SK-N-SH (cell line): ENCODE measurements at regions not wholly inside any gene's neighbourhood (a gene's known extent, or its start where the extent isn't known, plus 50 kb on each side); places are given as distances from the start of the nearest gene placed in this dataset.

Experiments used
- CTCF ChIA-PET: fragments of 300-600, 350-600 bp; formaldehyde crosslinking; extraction: SDS; loops from one replicate; lab custom pipeline; 2021; lab: Yijun Ruan, JAX
- POLR2A ChIA-PET: fragments of 350-600 bp; sonication (Branson Sonifier 250); formaldehyde crosslinking; extraction: SDS; loops from one replicate; lab custom pipeline; 2020; ENCODE audit warnings: antibody characterized with exemption, inconsistent platforms; lab: Yijun Ruan, JAX
- DNase-seq: peaks from one replicate; pipeline ENCODE4 v3.0.0; 2012
- H2AFZ ChIP-seq: fragments of 200-600 bp; sonication (generic); 2 replicates; pipeline ENCODE4 v1.8.1; 2016; ENCODE audit warnings: antibody characterized with exemption, mild to moderate bottlenecking, low read depth
- H3F3A ChIP-seq: fragments of 200-600 bp; sonication (generic); replicated peaks from 2 replicates; pipeline ENCODE3; 2016; ENCODE audit warnings: antibody characterized with exemption, mild to moderate bottlenecking; ENCODE audit not compliant: insufficient read depth
- H3K27ac ChIP-seq, 2 experiments: fragments of 200-500 bp in 1 of 2; fragments of 200-600 bp in 1 of 2; sonication (Bioruptor generic) in 1 of 2; sonication (generic), shearing (Covaris generic) in 1 of 2; 2 replicates each; pipeline versions ENCODE4 v1.5.1 to v1.6.1; 2014 to 2016; ENCODE audit warnings: low read depth in 2 of 2, inconsistent platforms in 1 of 2, low read length in 1 of 2, mild to moderate bottlenecking in 1 of 2, mixed read lengths in 1 of 2
- H3K27me3 ChIP-seq: fragments of 200-600 bp; sonication (generic), shearing (Covaris generic); 2 replicates; pipeline ENCODE4 v1.6.1; 2016; ENCODE audit warnings: mixed run types; ENCODE audit not compliant: insufficient read depth
- H3K36me3 ChIP-seq, 2 experiments: fragments of 200-500 bp in 1 of 2; fragments of 200-600 bp in 1 of 2; sonication (Bioruptor generic) in 1 of 2; sonication (generic) in 1 of 2; replicated peaks in 1 of 2; 2 replicates each; pipeline versions ENCODE3 to v1.5.1; 2014 to 2016; ENCODE audit warnings: low read length in 1 of 2, mild to moderate bottlenecking in 1 of 2; ENCODE audit not compliant: insufficient read depth in 2 of 2, control insufficient read depth in 1 of 2
- H3K4me1 ChIP-seq, 2 experiments: fragments of 200-500 bp in 1 of 2; fragments of 200-600 bp in 1 of 2; sonication (Bioruptor generic) in 1 of 2; sonication (generic), shearing (Covaris generic) in 1 of 2; 2 replicates each; pipeline versions ENCODE4 v1.5.1 to v1.6.1; 2014 to 2016; ENCODE audit warnings: low read depth in 1 of 2, low read length in 1 of 2, mixed run types in 1 of 2; ENCODE audit not compliant: insufficient read depth in 2 of 2, control insufficient read depth in 1 of 2
- H3K4me2 ChIP-seq: fragments of 200-600 bp; sonication (generic), shearing (Covaris generic); 2 replicates; pipeline ENCODE4 v1.6.1; 2017; ENCODE audit warnings: mixed run types
- H3K4me3 ChIP-seq, 2 experiments: fragments of 200-500 bp in 1 of 2; fragments of 200-600 bp in 1 of 2; sonication (Bioruptor generic) in 1 of 2; sonication (generic), shearing (Covaris generic) in 1 of 2; 2 replicates each; pipeline versions ENCODE4 v1.5.1 to v1.8.1; 2014 to 2016; ENCODE audit warnings: low read depth in 2 of 2, inconsistent platforms in 1 of 2, low read length in 1 of 2, mild to moderate bottlenecking in 1 of 2, mixed read lengths in 1 of 2, moderate library complexity in 1 of 2
- H3K79me2 ChIP-seq: fragments of 200-600 bp; sonication (generic); 2 replicates; pipeline ENCODE4 v1.8.1; 2017; ENCODE audit warnings: mild to moderate bottlenecking; ENCODE audit not compliant: insufficient read depth
- H3K9ac ChIP-seq: fragments of 200-600 bp; sonication (generic); 2 replicates; pipeline ENCODE4 v1.6.1; 2017; ENCODE audit warnings: mixed run types
- H3K9me2 ChIP-seq: fragments of 200-600 bp; sonication (generic); 2 replicates; pipeline ENCODE4 v1.6.1; 2017; ENCODE audit warnings: mixed run types
- H3K9me3 ChIP-seq: fragments of 200-600 bp; sonication (generic); 2 replicates; pipeline ENCODE4 v1.6.1; 2017; ENCODE audit warnings: mixed run types, mild to moderate bottlenecking, moderate library complexity
- H4K20me1 ChIP-seq: fragments of 200-600 bp; sonication (generic); 2 replicates; pipeline ENCODE4 v1.6.1; 2017; ENCODE audit warnings: mild to moderate bottlenecking, mixed run types; ENCODE audit not compliant: insufficient read depth
- CHD2 ChIP-seq: fragments of 150-350 bp; IDR thresholded peaks from 2 replicates; pipeline ENCODE4 v1.6.1; 2018; ENCODE audit warnings: low read length; ENCODE audit not compliant: partially characterized antibody
- EP300 ChIP-seq, 2 experiments: IDR thresholded peaks; 2 replicates each; pipeline versions ENCODE4 v1.4.0 to v1.6.1; 2012; ENCODE audit warnings: borderline replicate concordance in 1 of 2, low read depth in 1 of 2, low read length in 1 of 2
- FOSL2 ChIP-seq: IDR thresholded peaks from 2 replicates; pipeline ENCODE4 v1.4.0; 2012; ENCODE audit warnings: low read depth, mild to moderate bottlenecking, moderate library complexity, borderline replicate concordance
- FOXJ3 ChIP-seq: sonication (generic); formaldehyde crosslinking; IDR thresholded peaks from 2 replicates; pipeline ENCODE4 v1.5.1; 2020; ENCODE audit warnings: mild to moderate bottlenecking, missing genetic modification reagents
- GABPA ChIP-seq: IDR thresholded peaks from 2 replicates; pipeline ENCODE4 v1.4.0; 2012; ENCODE audit warnings: low read depth, mild to moderate bottlenecking
- MEF2A ChIP-seq: IDR thresholded peaks from 2 replicates; pipeline ENCODE4 v1.4.0; 2012; ENCODE audit warnings: low read depth, borderline replicate concordance
- NRF1 ChIP-seq: IDR thresholded peaks from 2 replicates; pipeline ENCODE4 v1.6.1; 2012; ENCODE audit warnings: low read depth, mild to moderate bottlenecking, low read length
- POLR2AphosphoS5 ChIP-seq: IDR thresholded peaks from 2 replicates; pipeline ENCODE4 v1.6.1; 2012; ENCODE audit warnings: low read depth, low read length
- RXRA ChIP-seq: IDR thresholded peaks from 2 replicates; pipeline ENCODE4 v1.4.0; 2012; ENCODE audit warnings: low read depth, mild to moderate bottlenecking, borderline replicate concordance
- SIN3A ChIP-seq: IDR thresholded peaks from 2 replicates; pipeline ENCODE4 v1.6.1; 2012; ENCODE audit warnings: low read depth, mild to moderate bottlenecking, low read length, moderate library complexity, borderline replicate concordance
- SMC3 ChIP-seq: IDR thresholded peaks from 2 replicates; pipeline ENCODE4 v1.6.1; 2012; ENCODE audit warnings: low read depth, low read length, improper control_type of control experiment
- TCF12 ChIP-seq: IDR thresholded peaks from 2 replicates; pipeline ENCODE4 v1.4.0; 2012
- TEAD4 ChIP-seq: IDR thresholded peaks from 2 replicates; pipeline ENCODE4 v1.4.0; 2012; ENCODE audit warnings: mild to moderate bottlenecking, borderline replicate concordance; ENCODE audit not compliant: insufficient read depth
- YY1 ChIP-seq: IDR thresholded peaks from 2 replicates; pipeline ENCODE4 v1.4.0; 2012; ENCODE audit warnings: low read depth, mild to moderate bottlenecking
- WGBS: methylation state at CpG from one replicate; pipeline ENCODE4 v1.1.6; 2017; ENCODE audit warnings: low lambda C conversion rate; 5-methylcytosine and 5-hydroxymethylcytosine counted together
- TF ChIP-seq, protein P1 (sequence below): IDR thresholded peaks from 2 replicates; pipeline ENCODE4 v1.4.0; 2012; ENCODE audit warnings: low read depth, borderline replicate concordance
- TF ChIP-seq, protein P2 (sequence below): fragments of 150-350 bp; IDR thresholded peaks from 2 replicates; pipeline ENCODE4 v1.6.1; 2017; ENCODE audit warnings: antibody characterized with exemption, low read length, low read depth, borderline replicate concordance
- TF ChIP-seq, protein P3 (sequence below): IDR thresholded peaks from 2 replicates; pipeline ENCODE4 v1.4.0; 2012; ENCODE audit warnings: low read depth, borderline replicate concordance
- TF ChIP-seq, protein P4 (sequence below): IDR thresholded peaks from 2 replicates; pipeline ENCODE4 v1.6.1; 2012; ENCODE audit warnings: mild to moderate bottlenecking, low read depth, low read length, moderate library complexity

DNA sequence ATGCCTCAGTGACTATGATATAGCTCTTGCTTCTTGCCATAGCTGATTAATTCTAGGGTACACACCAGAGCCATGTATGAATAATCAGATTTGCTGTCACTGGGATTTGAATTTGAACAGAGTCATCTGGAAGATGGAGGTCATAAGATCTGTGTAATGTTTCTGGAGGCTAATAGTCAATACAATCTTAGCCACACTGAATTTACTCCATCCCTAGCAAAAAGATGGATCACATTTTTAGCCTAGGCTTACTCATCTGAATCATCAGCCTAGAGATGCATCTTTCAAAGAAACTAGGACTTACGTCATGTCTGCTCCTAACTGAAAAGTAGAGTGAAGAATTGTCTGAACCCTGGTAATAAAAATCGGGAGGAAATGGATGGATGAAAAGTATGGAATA, 142.3 kb upstream of the ZNF804B start:
- Histone ChIP-seq H3K4me3 (no peak overlapping the region), H3K9me2 (no peaks in the 10 kb centered on the region), H3K4me1 (no peaks in the 10 kb centered on the region), H4K20me1 (no peaks in the 10 kb centered on the region), H3K27me3 (no peaks in the 10 kb centered on the region), H3K9ac (no peak overlapping the region), H3K27ac (no peak overlapping the region), H3K9me3 (no peaks in the 10 kb centered on the region), H3K4me2 (no peak overlapping the region), H3K79me2 (no peaks in the 10 kb centered on the region), H2AFZ (no peak overlapping the region)
- POLR2A ChIA-PET: no interaction called here
- no peak for DNase-seq
- WGBS: 17% methylated on average over 2 of the region's 2 CpGs
- TF ChIP-seq GABPA (no peak), RXRA (no peak), SMC3 (no peak), TCF12 (no peak), TEAD4 (no peak), EP300 (IDR thresholded peaks at IDR 0.05; ENCODE audit: borderline replicate concordance in 1 of 2, low read depth in 1 of 2, low read length in 1 of 2) (no peak), YY1 (no peak), FOXJ3 (CRISPR knock-in tag) (no peak), SIN3A (no peak), FOSL2 (no peak), CHD2 (no peak), POLR2AphosphoS5 (no peak), NRF1 (no peak), MEF2A (no peak)
- TF ChIP-seq, protein P1, sequence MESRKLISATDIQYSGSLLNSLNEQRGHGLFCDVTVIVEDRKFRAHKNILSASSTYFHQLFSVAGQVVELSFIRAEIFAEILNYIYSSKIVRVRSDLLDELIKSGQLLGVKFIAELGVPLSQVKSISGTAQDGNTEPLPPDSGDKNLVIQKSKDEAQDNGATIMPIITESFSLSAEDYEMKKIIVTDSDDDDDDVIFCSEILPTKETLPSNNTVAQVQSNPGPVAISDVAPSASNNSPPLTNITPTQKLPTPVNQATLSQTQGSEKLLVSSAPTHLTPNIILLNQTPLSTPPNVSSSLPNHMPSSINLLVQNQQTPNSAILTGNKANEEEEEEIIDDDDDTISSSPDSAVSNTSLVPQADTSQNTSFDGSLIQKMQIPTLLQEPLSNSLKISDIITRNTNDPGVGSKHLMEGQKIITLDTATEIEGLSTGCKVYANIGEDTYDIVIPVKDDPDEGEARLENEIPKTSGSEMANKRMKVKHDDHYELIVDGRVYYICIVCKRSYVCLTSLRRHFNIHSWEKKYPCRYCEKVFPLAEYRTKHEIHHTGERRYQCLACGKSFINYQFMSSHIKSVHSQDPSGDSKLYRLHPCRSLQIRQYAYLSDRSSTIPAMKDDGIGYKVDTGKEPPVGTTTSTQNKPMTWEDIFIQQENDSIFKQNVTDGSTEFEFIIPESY: no peak
- TF ChIP-seq, protein P2, sequence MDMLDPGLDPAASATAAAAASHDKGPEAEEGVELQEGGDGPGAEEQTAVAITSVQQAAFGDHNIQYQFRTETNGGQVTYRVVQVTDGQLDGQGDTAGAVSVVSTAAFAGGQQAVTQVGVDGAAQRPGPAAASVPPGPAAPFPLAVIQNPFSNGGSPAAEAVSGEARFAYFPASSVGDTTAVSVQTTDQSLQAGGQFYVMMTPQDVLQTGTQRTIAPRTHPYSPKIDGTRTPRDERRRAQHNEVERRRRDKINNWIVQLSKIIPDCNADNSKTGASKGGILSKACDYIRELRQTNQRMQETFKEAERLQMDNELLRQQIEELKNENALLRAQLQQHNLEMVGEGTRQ: no peak
- TF ChIP-seq, protein P3, sequence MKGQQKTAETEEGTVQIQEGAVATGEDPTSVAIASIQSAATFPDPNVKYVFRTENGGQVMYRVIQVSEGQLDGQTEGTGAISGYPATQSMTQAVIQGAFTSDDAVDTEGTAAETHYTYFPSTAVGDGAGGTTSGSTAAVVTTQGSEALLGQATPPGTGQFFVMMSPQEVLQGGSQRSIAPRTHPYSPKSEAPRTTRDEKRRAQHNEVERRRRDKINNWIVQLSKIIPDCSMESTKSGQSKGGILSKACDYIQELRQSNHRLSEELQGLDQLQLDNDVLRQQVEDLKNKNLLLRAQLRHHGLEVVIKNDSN: no peak
- TF ChIP-seq, protein P4, sequence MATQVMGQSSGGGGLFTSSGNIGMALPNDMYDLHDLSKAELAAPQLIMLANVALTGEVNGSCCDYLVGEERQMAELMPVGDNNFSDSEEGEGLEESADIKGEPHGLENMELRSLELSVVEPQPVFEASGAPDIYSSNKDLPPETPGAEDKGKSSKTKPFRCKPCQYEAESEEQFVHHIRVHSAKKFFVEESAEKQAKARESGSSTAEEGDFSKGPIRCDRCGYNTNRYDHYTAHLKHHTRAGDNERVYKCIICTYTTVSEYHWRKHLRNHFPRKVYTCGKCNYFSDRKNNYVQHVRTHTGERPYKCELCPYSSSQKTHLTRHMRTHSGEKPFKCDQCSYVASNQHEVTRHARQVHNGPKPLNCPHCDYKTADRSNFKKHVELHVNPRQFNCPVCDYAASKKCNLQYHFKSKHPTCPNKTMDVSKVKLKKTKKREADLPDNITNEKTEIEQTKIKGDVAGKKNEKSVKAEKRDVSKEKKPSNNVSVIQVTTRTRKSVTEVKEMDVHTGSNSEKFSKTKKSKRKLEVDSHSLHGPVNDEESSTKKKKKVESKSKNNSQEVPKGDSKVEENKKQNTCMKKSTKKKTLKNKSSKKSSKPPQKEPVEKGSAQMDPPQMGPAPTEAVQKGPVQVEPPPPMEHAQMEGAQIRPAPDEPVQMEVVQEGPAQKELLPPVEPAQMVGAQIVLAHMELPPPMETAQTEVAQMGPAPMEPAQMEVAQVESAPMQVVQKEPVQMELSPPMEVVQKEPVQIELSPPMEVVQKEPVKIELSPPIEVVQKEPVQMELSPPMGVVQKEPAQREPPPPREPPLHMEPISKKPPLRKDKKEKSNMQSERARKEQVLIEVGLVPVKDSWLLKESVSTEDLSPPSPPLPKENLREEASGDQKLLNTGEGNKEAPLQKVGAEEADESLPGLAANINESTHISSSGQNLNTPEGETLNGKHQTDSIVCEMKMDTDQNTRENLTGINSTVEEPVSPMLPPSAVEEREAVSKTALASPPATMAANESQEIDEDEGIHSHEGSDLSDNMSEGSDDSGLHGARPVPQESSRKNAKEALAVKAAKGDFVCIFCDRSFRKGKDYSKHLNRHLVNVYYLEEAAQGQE: no peak
- TF ChIP-seq, all 33 proteins: peak for 0
- CTCF ChIA-PET: interaction anchor here (1.0 to 1.7 kb wide), 2 partner anchors 35 to 36 kb away, joined by 3 read pairs; no protein-coding TSS in a partner anchor
- Histone ChIP-seq H3K36me3 (no peaks in the 10 kb centered on the region), H3F3A (no peaks in the 10 kb centered on the region)
